Activated CD8-positive, alpha-beta T cell treated with anti-CD3 and anti-CD28 coated beads for 36 hours (primary cell): ENCODE measurements at regions not wholly inside any gene's neighbourhood (a gene's known extent, or its start where the extent isn't known, plus 50 kb on each side); places are given as distances from the start of the nearest gene placed in this dataset.

Experiments used
- ATAC-seq: fragments of 200-7000 bp; cut with Tn5 transposase; one replicate; pipeline ENCODE4 v1.10.0; 2021; ENCODE audit warnings: mild to moderate bottlenecking, moderate library complexity
- CTCF ChIA-PET: fragments of 350-600 bp; sonication (Branson Sonifier 250); formaldehyde crosslinking; loops from one replicate; lab custom pipeline; 2021; ENCODE audit warnings: antibody characterized with exemption; lab: Charles Lee
- POLR2A ChIA-PET: fragments of 350-600 bp; sonication (Branson Sonifier 250); formaldehyde crosslinking; loops from one replicate; lab custom pipeline; 2021; ENCODE audit warnings: antibody characterized with exemption; lab: Charles Lee
- DNase-seq: peaks from one replicate; pipeline ENCODE4 v3.0.0-alpha.2; 2020
- H3K27ac Mint-ChIP-seq: one replicate; pipeline ENCODE4 v1.8.0; 2021; ENCODE audit warnings: mild to moderate bottlenecking, mixed read lengths
- H3K27me3 Mint-ChIP-seq: one replicate; pipeline ENCODE4 v1.8.0; 2021; ENCODE audit warnings: mixed read lengths
- H3K36me3 Mint-ChIP-seq: one replicate; pipeline ENCODE4 v1.8.0; 2021; ENCODE audit warnings: low read depth, mixed read lengths
- H3K4me1 Mint-ChIP-seq: one replicate; pipeline ENCODE4 v1.8.0; 2021; ENCODE audit warnings: low read depth, mixed read lengths
- H3K4me3 Mint-ChIP-seq: one replicate; pipeline ENCODE4 v1.8.0; 2021; ENCODE audit warnings: mild to moderate bottlenecking, moderate library complexity, mixed read lengths
- H3K9me3 Mint-ChIP-seq: one replicate; pipeline ENCODE4 v1.8.0; 2021; ENCODE audit warnings: mixed read lengths
- CTCF ChIP-seq: fragments of 200-600 bp; IDR thresholded peaks from one replicate; pipeline ENCODE4 v1.8.0; 2022; ENCODE audit warnings: antibody characterized with exemption, mild to moderate bottlenecking
- intact Hi-C: fragments of 100-400 bp; cut with micrococcal nuclease; formaldehyde crosslinking; loops from one replicate; pipeline ENCODE4 v1.10.0; 2022

DNA sequence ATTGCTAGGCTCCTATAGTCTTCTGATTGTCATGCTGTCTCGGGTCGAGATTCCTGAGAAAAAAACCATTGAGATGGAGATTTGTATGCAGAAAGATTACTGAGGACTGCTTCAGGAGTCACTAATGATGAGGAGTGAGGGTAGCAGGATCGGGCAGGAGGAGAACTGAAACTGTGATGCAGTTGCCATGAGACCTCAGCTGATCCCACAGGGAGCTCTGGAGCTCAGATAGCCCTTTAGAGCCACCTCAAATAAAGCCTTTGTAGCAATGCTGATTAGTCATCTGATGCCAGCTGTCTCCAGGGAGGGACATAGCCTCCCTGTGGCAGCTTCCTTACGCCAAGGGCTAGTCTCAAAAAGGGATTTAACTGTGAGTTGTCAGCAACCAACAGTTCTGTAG, 256.9 kb downstream of the DMAC1 start:
- no peak for TF ChIP-seq CTCF
- ChIA-PET CTCF (interaction anchor here (0.7 kb wide), 1 partner anchor 490 kb away, joined by 3 read pairs; no protein-coding TSS in a partner anchor), POLR2A (no interaction called here)
- Mint-ChIP-seq H3K4me1 (no peaks in the 10 kb centered on the region), H3K27me3 (peaks cover 7% of the 10 kb centered on the region), H3K36me3 (no peaks in the 10 kb centered on the region), H3K9me3 (no peaks in the 10 kb centered on the region), H3K27ac (no peak overlapping the region), H3K4me3 (no peak overlapping the region)
- ATAC-seq: no peak
- DNase-seq: no peak
- intact Hi-C loops: no loop called here

- ATAC-seq: no peak
- H3K4me1 Mint-ChIP-seq: no peaks in the 10 kb centered on the region
- H3K36me3 Mint-ChIP-seq: no peaks in the 10 kb centered on the region
- no peak overlapping the region for H3K4me3 Mint-ChIP-seq
- DNase-seq: no peak
- intact Hi-C loops: no loop called here
- no peaks in the 10 kb centered on the region for H3K9me3 Mint-ChIP-seq
- ChIA-PET CTCF (no interaction called here), POLR2A (no interaction called here)
- no peak for TF ChIP-seq CTCF
- peaks cover 7% of the 10 kb centered on the region for H3K27me3 Mint-ChIP-seq
- H3K27ac Mint-ChIP-seq: no peak overlapping the region
Observed at GRCh38 chr9:7542126-7542525, 257.5 kb downstream of the DMAC1 start.

DNA sequence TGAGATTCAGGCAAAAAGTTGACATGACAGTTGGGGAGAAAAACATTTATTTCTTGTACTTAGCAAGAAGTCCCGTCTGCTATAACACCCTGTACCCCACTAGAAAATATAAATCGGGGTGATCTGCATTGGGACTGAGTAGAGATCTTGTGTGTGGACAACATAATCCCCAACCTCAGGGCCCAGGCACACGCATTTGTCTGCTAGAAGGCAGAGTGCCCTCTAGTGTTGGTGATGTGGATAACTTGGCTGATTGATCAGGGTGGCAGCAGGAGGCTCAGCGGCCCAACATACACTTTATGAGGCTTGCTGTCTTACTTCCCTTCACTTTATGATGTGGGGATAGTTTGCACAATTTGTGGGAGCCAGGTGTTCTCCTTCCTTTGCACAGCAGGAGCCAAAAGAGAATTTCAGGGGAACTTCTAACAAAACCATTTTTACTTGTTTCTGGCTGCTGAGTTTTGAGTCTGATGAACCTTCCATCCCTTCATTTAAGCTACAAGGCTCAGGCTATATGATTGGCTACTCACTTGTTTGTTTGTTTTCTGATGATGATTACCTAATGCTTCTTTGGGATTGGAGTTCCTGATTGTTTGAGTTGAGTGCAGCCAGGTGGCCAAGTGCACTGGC, 263.2 kb downstream of the DMAC1 start:
- ATAC-seq: peak; percentile 37
- CTCF ChIA-PET: interaction anchor here (0.7 to 1.1 kb wide), 4 partner anchors 9 to 709 kb away, joined by 3 to 4 read pairs (median 3); no protein-coding TSS in a partner anchor

GRCh38 chr9:7534211-7534935, 265.2 kb downstream of the DMAC1 start:
- Mint-ChIP-seq H3K4me1 (peaks cover 25% of the 10 kb centered on the region), H3K9me3 (no peaks in the 10 kb centered on the region), H3K36me3 (no peaks in the 10 kb centered on the region), H3K27me3 (peaks cover 20% of the 10 kb centered on the region), H3K4me3 (peak overlapping the region; percentile 20), H3K27ac (peak overlapping the region; percentile 75)
- ATAC-seq (peak; percentile 75), DNase-seq (peak; percentile 46)
- TF ChIP-seq CTCF: no peak
- ChIA-PET CTCF (interaction anchor here (0.6 to 1.6 kb wide), 7 partner anchors 11 to 707 kb away, joined by 3 to 6 read pairs (median 3); no protein-coding TSS in a partner anchor), POLR2A (interaction anchor here (0.7 kb wide), 1 partner anchor 776 kb away, joined by 4 read pairs; no protein-coding TSS in a partner anchor)
- intact Hi-C loops: loop anchor here (1.0 to 10.0 kb wide), 3 partner anchors 128 to 480 kb away; no protein-coding TSS in a partner anchor

More for the DNA sequence above, 263.2 kb downstream of the DMAC1 start:
- Mint-ChIP-seq H3K27me3 (peaks cover 12% of the 10 kb centered on the region), H3K36me3 (no peaks in the 10 kb centered on the region), H3K4me3 (no peak overlapping the region), H3K9me3 (no peaks in the 10 kb centered on the region), H3K27ac (no peak overlapping the region), H3K4me1 (peaks cover 25% of the 10 kb centered on the region)
- intact Hi-C loops: loop anchor here (2.0 to 10.0 kb wide), 2 partner anchors 482 to 710 kb away; no protein-coding TSS in a partner anchor
- POLR2A ChIA-PET: no interaction called here
- DNase-seq: peak; percentile 68
- peak; percentile 81 for TF ChIP-seq CTCF
